Activated naive CD4-positive, alpha-beta T cell treated with anti-CD3 and anti-CD28 coated beads, Interleukin-2, amount 10 ng/mL, durations not matched to agents 7 days and 5 days (primary cell): ENCODE measurements at regions not wholly inside any gene's neighbourhood (a gene's known extent, or its start where the extent isn't known, plus 50 kb on each side); places are given as distances from the start of the nearest gene placed in this dataset.
"Not testable (repeated sequence)": the region's sequence is repeated elsewhere in the genome, so short reads cannot be mapped to it uniquely, and the experiment has no call there.

Experiments used
- CTCF ChIA-PET: fragments of 350-600 bp; sonication (Branson Sonifier 250); formaldehyde crosslinking; loops from one replicate; lab custom pipeline; 2021; ENCODE audit warnings: antibody characterized with exemption; lab: Charles Lee
- DNase-seq: peaks from one replicate; pipeline ENCODE4 v3.0.0-alpha.2; 2020
- H3K27ac Mint-ChIP-seq: one replicate; pipeline ENCODE4 v1.8.0; 2021; ENCODE audit warnings: mild to moderate bottlenecking, moderate library complexity, mixed read lengths
- H3K27me3 Mint-ChIP-seq: one replicate; pipeline ENCODE4 v1.8.0; 2021; ENCODE audit warnings: mild to moderate bottlenecking, mixed read lengths
- H3K36me3 Mint-ChIP-seq: one replicate; pipeline ENCODE4 v1.8.0; 2021; ENCODE audit warnings: mixed read lengths
- H3K4me1 Mint-ChIP-seq: one replicate; pipeline ENCODE4 v1.8.0; 2021; ENCODE audit warnings: mixed read lengths
- H3K4me3 Mint-ChIP-seq: one replicate; pipeline ENCODE4 v1.8.0; 2021; ENCODE audit warnings: mild to moderate bottlenecking, moderate library complexity, mixed read lengths
- H3K9me3 Mint-ChIP-seq: one replicate; pipeline ENCODE4 v1.8.0; 2021; ENCODE audit warnings: mixed read lengths

- Mint-ChIP-seq H3K4me1 (no peaks in the 10 kb centered on the region), H3K27me3 (no peaks in the 10 kb centered on the region), H3K36me3 (no peaks in the 10 kb centered on the region), H3K4me3 (no peak overlapping the region), H3K27ac (no peak overlapping the region), H3K9me3 (peaks cover 5% of the 10 kb centered on the region)
- CTCF ChIA-PET = no interaction called here
- no peak for DNase-seq
Measured at GRCh38 chr12:73547421-73547820, 990.2 kb upstream of the ATXN7L3B start.

GRCh38 chr12:73585136-73585535 lies 952.5 kb upstream of the ATXN7L3B start:
- no peaks in the 10 kb centered on the region for H3K36me3 Mint-ChIP-seq
- H3K27me3 Mint-ChIP-seq = no peaks in the 10 kb centered on the region
- no peak for DNase-seq
- CTCF ChIA-PET = no interaction called here
- H3K4me1 Mint-ChIP-seq = no peaks in the 10 kb centered on the region
- H3K9me3 Mint-ChIP-seq = peaks cover 23% of the 10 kb centered on the region
- no peak overlapping the region for H3K4me3 Mint-ChIP-seq
- no peak overlapping the region for H3K27ac Mint-ChIP-seq

GRCh38 chr12:73589220-73589619 lies 948.4 kb upstream of the ATXN7L3B start:
- no peak for DNase-seq
- Mint-ChIP-seq H3K4me1 (no peaks in the 10 kb centered on the region), H3K4me3 (no peak overlapping the region), H3K9me3 (peaks cover 16% of the 10 kb centered on the region), H3K27ac (no peak overlapping the region), H3K36me3 (no peaks in the 10 kb centered on the region), H3K27me3 (no peaks in the 10 kb centered on the region)
- CTCF ChIA-PET = no interaction called here

GRCh38 chr12:73598626-73599025 lies 939.0 kb upstream of the ATXN7L3B start:
- H3K27ac Mint-ChIP-seq = no peak overlapping the region
- CTCF ChIA-PET = no interaction called here
- no peak for DNase-seq
- H3K36me3 Mint-ChIP-seq = no peaks in the 10 kb centered on the region
- no peaks in the 10 kb centered on the region for H3K27me3 Mint-ChIP-seq
- no peak overlapping the region for H3K4me3 Mint-ChIP-seq
- peaks cover 4% of the 10 kb centered on the region for H3K9me3 Mint-ChIP-seq
- no peaks in the 10 kb centered on the region for H3K4me1 Mint-ChIP-seq

- H3K4me3 Mint-ChIP-seq = no peak overlapping the region
- no peaks in the 10 kb centered on the region for H3K36me3 Mint-ChIP-seq
Measured at GRCh38 chr12:73599268-73599667, 938.4 kb upstream of the ATXN7L3B start.

GRCh38 chr12:73605925-73606324 lies 931.7 kb upstream of the ATXN7L3B start:
- H3K4me1 Mint-ChIP-seq, H3K36me3 Mint-ChIP-seq, H3K9me3 Mint-ChIP-seq, H3K27ac Mint-ChIP-seq, DNase-seq, H3K27me3 Mint-ChIP-seq, H3K4me3 Mint-ChIP-seq, CTCF ChIA-PET: not testable (repeated sequence)

More at GRCh38 chr12:73599268-73599667, 938.4 kb upstream of the ATXN7L3B start:
- H3K27me3 Mint-ChIP-seq = no peaks in the 10 kb centered on the region
- CTCF ChIA-PET = no interaction called here
- H3K4me1 Mint-ChIP-seq = no peaks in the 10 kb centered on the region
- DNase-seq = no peak
- H3K9me3 Mint-ChIP-seq = peaks cover 4% of the 10 kb centered on the region
- H3K27ac Mint-ChIP-seq = no peak overlapping the region

- CTCF ChIA-PET = no interaction called here
- no peak overlapping the region for H3K27ac Mint-ChIP-seq
- no peaks in the 10 kb centered on the region for H3K36me3 Mint-ChIP-seq
- H3K4me3 Mint-ChIP-seq = no peak overlapping the region
- no peaks in the 10 kb centered on the region for H3K27me3 Mint-ChIP-seq
- H3K9me3 Mint-ChIP-seq = peaks cover 17% of the 10 kb centered on the region
- no peaks in the 10 kb centered on the region for H3K4me1 Mint-ChIP-seq
- DNase-seq = no peak
Measured at GRCh38 chr12:73612551-73612950, 925.1 kb upstream of the ATXN7L3B start.

GRCh38 chr12:73623421-73623820 lies 914.2 kb upstream of the ATXN7L3B start:
- Mint-ChIP-seq H3K36me3 (no peaks in the 10 kb centered on the region), H3K4me3 (no peak overlapping the region), H3K27me3 (no peaks in the 10 kb centered on the region), H3K4me1 (no peaks in the 10 kb centered on the region), H3K27ac (no peak overlapping the region), H3K9me3 (peaks cover 7% of the 10 kb centered on the region)
- DNase-seq = no peak
- CTCF ChIA-PET = no interaction called here

- peaks cover 7% of the 10 kb centered on the region for H3K9me3 Mint-ChIP-seq
- no peak overlapping the region for H3K27ac Mint-ChIP-seq
- H3K4me3 Mint-ChIP-seq = no peak overlapping the region
- H3K36me3 Mint-ChIP-seq = no peaks in the 10 kb centered on the region
- no peaks in the 10 kb centered on the region for H3K4me1 Mint-ChIP-seq
- no peak for DNase-seq
- H3K27me3 Mint-ChIP-seq = no peaks in the 10 kb centered on the region
- CTCF ChIA-PET = no interaction called here
Measured at GRCh38 chr12:73625226-73625625, 912.4 kb upstream of the ATXN7L3B start.

- Mint-ChIP-seq H3K36me3 (no peaks in the 10 kb centered on the region), H3K9me3 (no peaks in the 10 kb centered on the region), H3K27ac (no peak overlapping the region), H3K27me3 (no peaks in the 10 kb centered on the region), H3K4me1 (no peaks in the 10 kb centered on the region), H3K4me3 (no peak overlapping the region)
- CTCF ChIA-PET = no interaction called here
- no peak for DNase-seq
Measured at GRCh38 chr12:73629171-73629570, 908.5 kb upstream of the ATXN7L3B start.

- CTCF ChIA-PET = no interaction called here
- H3K27me3 Mint-ChIP-seq = no peaks in the 10 kb centered on the region
- no peak overlapping the region for H3K27ac Mint-ChIP-seq
- H3K4me3 Mint-ChIP-seq = no peak overlapping the region
- H3K9me3 Mint-ChIP-seq = no peaks in the 10 kb centered on the region
- H3K4me1 Mint-ChIP-seq = no peaks in the 10 kb centered on the region
- no peak for DNase-seq
- H3K36me3 Mint-ChIP-seq = no peaks in the 10 kb centered on the region
Measured at GRCh38 chr12:73629893-73630831, 907.5 kb upstream of the ATXN7L3B start.

GRCh38 chr12:73632191-73632590 lies 905.4 kb upstream of the ATXN7L3B start:
- Mint-ChIP-seq H3K9me3 (no peaks in the 10 kb centered on the region), H3K36me3 (no peaks in the 10 kb centered on the region), H3K27me3 (no peaks in the 10 kb centered on the region), H3K4me1 (no peaks in the 10 kb centered on the region), H3K4me3 (no peak overlapping the region), H3K27ac (no peak overlapping the region)
- CTCF ChIA-PET = no interaction called here
- no peak for DNase-seq

GRCh38 chr12:73632661-73633060 lies 905.0 kb upstream of the ATXN7L3B start:
- no peaks in the 10 kb centered on the region for H3K9me3 Mint-ChIP-seq
- CTCF ChIA-PET = no interaction called here
- no peaks in the 10 kb centered on the region for H3K36me3 Mint-ChIP-seq
- no peaks in the 10 kb centered on the region for H3K27me3 Mint-ChIP-seq
- H3K4me3 Mint-ChIP-seq = no peak overlapping the region
- H3K27ac Mint-ChIP-seq = no peak overlapping the region
- no peaks in the 10 kb centered on the region for H3K4me1 Mint-ChIP-seq
- DNase-seq = no peak

GRCh38 chr12:73639397-73639796 lies 898.2 kb upstream of the ATXN7L3B start:
- H3K36me3 Mint-ChIP-seq, H3K27ac Mint-ChIP-seq, H3K4me3 Mint-ChIP-seq, CTCF ChIA-PET, H3K4me1 Mint-ChIP-seq, H3K9me3 Mint-ChIP-seq, DNase-seq, H3K27me3 Mint-ChIP-seq: not testable (repeated sequence)

GRCh38 chr12:73656375-73656774 lies 881.3 kb upstream of the ATXN7L3B start:
- no peak overlapping the region for H3K27ac Mint-ChIP-seq

More at GRCh38 chr12:73656375-73656774, 881.3 kb upstream of the ATXN7L3B start:
- CTCF ChIA-PET = no interaction called here
- H3K36me3 Mint-ChIP-seq = no peaks in the 10 kb centered on the region
- H3K4me3 Mint-ChIP-seq = no peak overlapping the region
- H3K9me3 Mint-ChIP-seq = peaks cover 13% of the 10 kb centered on the region
- no peaks in the 10 kb centered on the region for H3K4me1 Mint-ChIP-seq
- no peaks in the 10 kb centered on the region for H3K27me3 Mint-ChIP-seq
- no peak for DNase-seq
